ENCODE measurements at regions not wholly inside any gene's neighbourhood (a gene's known extent, or its start where the extent isn't known, plus 50 kb on each side); places are given as distances from the start of the nearest gene placed in this dataset.

DNA sequence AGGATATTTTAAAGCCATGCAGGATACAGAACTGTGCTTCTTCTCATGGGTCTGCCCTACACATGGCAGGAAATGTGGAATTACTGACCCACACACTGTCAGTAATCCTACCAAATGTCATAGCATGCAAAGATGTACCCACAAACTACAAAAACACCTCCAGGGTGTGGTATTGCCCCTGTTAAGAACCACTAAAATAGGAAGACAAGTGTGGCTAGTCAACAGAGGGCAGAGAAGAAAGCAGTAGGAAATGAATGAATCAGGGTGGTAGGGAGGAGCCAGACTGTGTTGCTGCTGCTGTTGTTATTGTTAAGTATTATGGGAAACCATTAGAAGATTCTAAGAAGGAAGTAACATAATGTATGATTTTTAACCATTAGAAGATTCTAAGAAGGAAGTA lies 556.7 kb upstream of the ACVR2A start:
- TF ChIP-seq, protein P1, sequence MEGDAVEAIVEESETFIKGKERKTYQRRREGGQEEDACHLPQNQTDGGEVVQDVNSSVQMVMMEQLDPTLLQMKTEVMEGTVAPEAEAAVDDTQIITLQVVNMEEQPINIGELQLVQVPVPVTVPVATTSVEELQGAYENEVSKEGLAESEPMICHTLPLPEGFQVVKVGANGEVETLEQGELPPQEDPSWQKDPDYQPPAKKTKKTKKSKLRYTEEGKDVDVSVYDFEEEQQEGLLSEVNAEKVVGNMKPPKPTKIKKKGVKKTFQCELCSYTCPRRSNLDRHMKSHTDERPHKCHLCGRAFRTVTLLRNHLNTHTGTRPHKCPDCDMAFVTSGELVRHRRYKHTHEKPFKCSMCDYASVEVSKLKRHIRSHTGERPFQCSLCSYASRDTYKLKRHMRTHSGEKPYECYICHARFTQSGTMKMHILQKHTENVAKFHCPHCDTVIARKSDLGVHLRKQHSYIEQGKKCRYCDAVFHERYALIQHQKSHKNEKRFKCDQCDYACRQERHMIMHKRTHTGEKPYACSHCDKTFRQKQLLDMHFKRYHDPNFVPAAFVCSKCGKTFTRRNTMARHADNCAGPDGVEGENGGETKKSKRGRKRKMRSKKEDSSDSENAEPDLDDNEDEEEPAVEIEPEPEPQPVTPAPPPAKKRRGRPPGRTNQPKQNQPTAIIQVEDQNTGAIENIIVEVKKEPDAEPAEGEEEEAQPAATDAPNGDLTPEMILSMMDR (conservative IDR thresholded peaks at IDR 0.05; ENCODE audit: low read depth, low read length), result no peak
- TF ChIP-seq EZH2 (IDR thresholded peaks at IDR 0.05; ENCODE audit: borderline replicate concordance, low read depth, low read length, poor library complexity, severe bottlenecking), result no peak
